Esophagus squamous epithelium (tissue), 5 donors: ENCODE measurements at regions not wholly inside any gene's neighbourhood (a gene's known extent, or its start where the extent isn't known, plus 50 kb on each side); places are given as distances from the start of the nearest gene placed in this dataset.

ENCODE experiments used
- DNase-seq: peaks from one replicate; lab custom pipeline; 2025; lab: John Stamatoyannopoulos, UW
- H3K27ac ChIP-seq, 4 donors: fragments of 200-600 bp; sonication (generic); one replicate each; pipeline ENCODE4 v1.5.1; 2016 to 2019; ENCODE audit warnings: mild to moderate bottlenecking in 1 of 4
- H3K27me3 ChIP-seq, 4 donors: fragments of 200-600 bp; sonication (generic); 1 replicate in 3 of 4; 2 replicates in 1 of 4; pipeline versions ENCODE4 v1.5.1 to v1.6.0; 2017 to 2021; ENCODE audit warnings: antibody characterized with exemption in 1 of 4
- H3K36me3 ChIP-seq, 3 donors: fragments of 200-600 bp; sonication (generic); one replicate each; pipeline ENCODE4 v1.5.1; 2016 to 2019
- H3K4me1 ChIP-seq, 3 donors: fragments of 200-600 bp; sonication (generic); one replicate each; pipeline ENCODE4 v1.5.1; 2017 to 2019
- H3K4me3 ChIP-seq, 4 donors: fragments of 200-600 bp; sonication (generic); 1 replicate in 3 of 4; 2 replicates in 1 of 4; pipeline ENCODE4 v1.5.1; 2016 to 2019; ENCODE audit warnings: mild to moderate bottlenecking in 2 of 4, moderate library complexity in 1 of 4
- H3K9me3 ChIP-seq, 3 donors: fragments of 200-600 bp; sonication (generic); one replicate each; pipeline ENCODE4 v1.5.1; 2016 to 2019
- CTCF ChIP-seq, 6 experiments: fragments of 450-650 bp in 4 of 6; fragments of 200-600 bp in 2 of 6; sonication (generic) in 2 of 6; IDR thresholded peaks; one replicate each; pipeline ENCODE4 v1.5.1; 2016 to 2019; ENCODE audit warnings: antibody characterized with exemption in 6 of 6, mild to moderate bottlenecking in 4 of 6, moderate library complexity in 4 of 6
- POLR2A ChIP-seq, 4 donors: fragments of 450-650 bp; IDR thresholded peaks; one replicate each; pipeline ENCODE4 v1.6.1; 2017; ENCODE audit warnings: antibody characterized with exemption in 4 of 4, mild to moderate bottlenecking in 4 of 4, moderate library complexity in 3 of 4
- WGBS, 2 donors: methylation state at CpG; one replicate each; pipeline ENCODE4 v1.1.5; 2018; 5-methylcytosine and 5-hydroxymethylcytosine counted together
- intact Hi-C: fragments of 100-400 bp; cut with DNase I; formaldehyde crosslinking; loops from one replicate; pipeline ENCODE4 v1.15.0; 2022
- donor health status: DM: yes; HTN: yes; CAD: no.

- H3K4me1 ChIP-seq: no peaks in the 10 kb centered on the region
- no peaks in the 10 kb centered on the region for H3K9me3 ChIP-seq
- H3K36me3 ChIP-seq: no peaks in the 10 kb centered on the region
- no peak for DNase-seq
- WGBS, 2 donors: 20 to 21% methylated on average over 1 of the region's 1 CpG
- H3K27ac ChIP-seq: no peak overlapping the region
- H3K27me3 ChIP-seq: no peaks in the 10 kb centered on the region
- TF ChIP-seq CTCF (IDR thresholded peaks at IDR 0.05) (no peak), POLR2A (IDR thresholded peaks at IDR 0.05) (no peak)
- no peak overlapping the region for H3K4me3 ChIP-seq
- intact Hi-C loops: no loop called here
Measured at GRCh38 chr7:52758356-52758755, 277.1 kb upstream of the POM121L12 start.

- intact Hi-C loops: no loop called here
- no peak for TF ChIP-seq CTCF (IDR thresholded peaks at IDR 0.05)
- no peak for TF ChIP-seq POLR2A (IDR thresholded peaks at IDR 0.05)
- H3K4me3 ChIP-seq: no peak overlapping the region
- DNase-seq: no peak
- no peaks in the 10 kb centered on the region for H3K36me3 ChIP-seq
- WGBS, 2 donors: 85% methylated on average over 10 to 12 of the region's 12 CpGs
- no peaks in the 10 kb centered on the region for H3K9me3 ChIP-seq
- no peak overlapping the region for H3K27ac ChIP-seq
- H3K4me1 ChIP-seq: no peaks in the 10 kb centered on the region
- no peaks in the 10 kb centered on the region for H3K27me3 ChIP-seq
Measured at GRCh38 chr7:52753855-52754254, 281.6 kb upstream of the POM121L12 start.

DNA sequence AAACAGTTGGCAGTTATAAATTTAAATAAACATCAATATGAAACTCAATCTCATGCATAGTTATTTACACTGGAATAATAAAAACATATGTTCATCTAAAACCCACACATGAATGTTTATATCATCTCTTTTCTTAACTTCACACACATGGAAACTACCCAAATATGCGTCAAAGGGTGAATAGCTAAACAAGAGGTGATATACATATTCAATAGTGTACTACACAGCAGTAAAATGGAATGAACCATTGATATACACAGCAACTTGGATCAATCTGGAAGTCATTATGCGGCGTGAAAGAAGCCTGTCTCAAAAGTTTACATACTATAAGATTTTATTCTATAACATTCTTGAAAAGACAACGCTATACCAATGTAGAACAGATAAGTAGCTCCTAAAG is 282.5 kb upstream of the POM121L12 start:
- no peak for DNase-seq
- Histone ChIP-seq H3K9me3 (no peaks in the 10 kb centered on the region), H3K36me3 (no peaks in the 10 kb centered on the region), H3K27ac (no peak overlapping the region), H3K4me1 (no peaks in the 10 kb centered on the region), H3K27me3 (no peaks in the 10 kb centered on the region), H3K4me3 (no peak overlapping the region)
- no peak for TF ChIP-seq POLR2A (IDR thresholded peaks at IDR 0.05)
- 84 to 88% methylated on average over 4 of the region's 4 CpGs for WGBS, 2 donors
- intact Hi-C loops: no loop called here

DNA sequence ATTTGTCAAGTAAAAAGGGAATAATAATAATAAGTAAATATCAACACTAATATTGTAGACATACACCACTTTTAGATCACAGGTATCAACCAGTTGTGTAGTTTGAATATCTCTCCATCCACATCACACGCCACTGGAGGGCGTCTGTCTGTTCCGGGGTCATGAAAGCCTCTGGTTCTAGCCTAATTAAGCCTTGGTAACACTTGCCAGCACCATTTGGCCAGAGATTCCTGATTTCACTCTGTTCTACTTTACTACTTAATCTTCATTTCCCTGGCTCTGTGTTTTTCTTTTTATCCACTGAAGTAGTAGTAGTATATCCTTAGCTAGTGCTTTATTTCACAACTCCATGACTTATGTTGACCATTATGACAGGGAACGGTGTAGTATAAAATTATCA is 285.6 kb upstream of the POM121L12 start:
- 55 to 56% methylated on average over 4 of the region's 4 CpGs for WGBS, 2 donors
- DNase-seq: no peak
- Histone ChIP-seq H3K36me3 (no peaks in the 10 kb centered on the region), H3K4me1 (no peaks in the 10 kb centered on the region), H3K27ac (no peak overlapping the region), H3K9me3 (no peaks in the 10 kb centered on the region), H3K27me3 (no peaks in the 10 kb centered on the region), H3K4me3 (no peak overlapping the region)
- TF ChIP-seq CTCF (IDR thresholded peaks at IDR 0.05): no peak
- TF ChIP-seq POLR2A (IDR thresholded peaks at IDR 0.05): no peak
- intact Hi-C loops: no loop called here

- intact Hi-C loops: no loop called here
- WGBS, 2 donors: 57 to 71% methylated on average over 3 of the region's 3 CpGs
- H3K9me3 ChIP-seq: peaks cover 0 to 7% (median 0%) of the 10 kb centered on the region in 3 donors
- H3K36me3 ChIP-seq: no peaks in the 10 kb centered on the region
- no peak overlapping the region for H3K4me3 ChIP-seq
- TF ChIP-seq POLR2A (IDR thresholded peaks at IDR 0.05): no peak
- TF ChIP-seq CTCF (IDR thresholded peaks at IDR 0.05): no peak
- no peaks in the 10 kb centered on the region for H3K4me1 ChIP-seq
- H3K27ac ChIP-seq: no peak overlapping the region
- no peaks in the 10 kb centered on the region for H3K27me3 ChIP-seq
- no peak for DNase-seq
Measured at GRCh38 chr7:52747817-52748216, 287.6 kb upstream of the POM121L12 start.

DNA sequence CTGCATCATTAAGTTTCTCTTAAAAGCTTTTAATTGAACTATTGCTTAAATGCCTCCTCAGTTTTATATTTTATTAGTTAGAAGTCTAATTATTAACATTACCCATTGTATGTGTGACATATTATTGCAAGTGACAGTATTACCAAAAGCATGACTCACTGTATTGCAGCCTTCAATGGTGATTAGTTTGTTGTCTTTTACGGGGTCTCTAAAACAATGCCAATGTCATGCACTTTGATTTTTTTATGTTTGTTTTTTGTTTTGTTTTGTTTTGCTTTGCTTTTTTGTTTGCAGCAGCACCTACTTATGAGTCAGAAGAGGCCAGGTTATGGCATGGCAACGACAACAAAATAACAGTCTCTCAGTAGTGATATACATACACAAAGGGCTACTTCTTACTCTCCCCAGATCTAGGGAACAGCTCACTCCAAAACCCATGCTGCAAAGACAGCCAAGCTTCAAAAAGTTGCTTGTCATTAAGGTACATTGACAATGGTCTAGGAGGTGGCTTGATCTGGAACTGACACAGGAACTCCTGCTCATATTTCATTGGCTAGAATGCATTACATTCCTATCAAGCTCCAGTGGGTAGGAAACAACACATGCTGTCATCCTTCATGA is 293.7 kb upstream of the POM121L12 start:
- DNase-seq: no peak
- Histone ChIP-seq H3K4me1 (no peaks in the 10 kb centered on the region), H3K4me3 (no peak overlapping the region), H3K27me3 (no peaks in the 10 kb centered on the region), H3K9me3 (peaks cover 0 to 7% (median 0%) of the 10 kb centered on the region in 3 donors), H3K36me3 (no peaks in the 10 kb centered on the region), H3K27ac (no peak overlapping the region)
- intact Hi-C loops: no loop called here
- WGBS, 2 donors: 69 to 74% methylated on average over 2 of the region's 2 CpGs
- TF ChIP-seq CTCF (IDR thresholded peaks at IDR 0.05) (no peak), POLR2A (IDR thresholded peaks at IDR 0.05) (no peak)
